ENCODE measurements at regions not wholly inside any gene's neighbourhood (a gene's known extent, or its start where the extent isn't known, plus 50 kb on each side); places are given as distances from the start of the nearest gene placed in this dataset.

DNA sequence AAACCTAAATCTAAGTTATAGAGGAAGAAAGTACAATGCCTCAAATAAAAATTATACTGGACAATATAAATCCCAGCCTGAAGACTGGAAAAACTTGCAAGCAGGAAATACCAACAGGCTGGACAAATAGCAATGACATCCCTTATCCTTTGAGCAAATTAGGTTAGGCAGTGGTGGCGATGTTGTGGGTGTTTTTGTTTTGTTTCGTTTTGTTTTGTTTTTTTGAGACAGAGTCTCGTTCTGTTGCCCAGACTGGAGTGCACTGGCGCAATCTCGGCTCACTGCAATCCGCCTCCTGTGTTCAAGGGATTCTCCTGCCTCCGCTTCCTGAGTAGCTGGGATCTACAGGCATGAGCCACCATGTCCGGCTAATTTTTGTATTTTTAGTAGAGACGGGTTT, 57.3 kb upstream of the TES start:
- peaks cover 0 to 3% of the 10 kb centered on the region in 2 donors for H3K4me1 ChIP-seq (ENCODE audit: control insufficient read depth in 2 of 2, insufficient read depth in 2 of 2, low read length in 2 of 2)
- no peaks in the 10 kb centered on the region for H3K27me3 ChIP-seq (ENCODE audit: control insufficient read depth in 2 of 2, insufficient read depth in 1 of 2, low read length in 1 of 2)
- WGBS, result 97% methylated on average over 9 of the region's 9 CpGs
- H3K9me3 ChIP-seq (ENCODE audit: control insufficient read depth in 2 of 2, insufficient read depth in 1 of 2, low read length in 1 of 2), result no peaks in the 10 kb centered on the region
- H3K4me3 ChIP-seq (ENCODE audit: low read length in 2 of 2), result no peak overlapping the region
- no peak overlapping the region for H3K27ac ChIP-seq (ENCODE audit: low read depth in 1 of 2, low read length in 1 of 2)
- H3K36me3 ChIP-seq (ENCODE audit: control insufficient read depth in 2 of 2, insufficient read depth in 2 of 2, low read length in 1 of 2), result no peaks in the 10 kb centered on the region
- DNase-seq (ENCODE audit: low read depth in 6 of 9, low spot score in 9 of 9), result no peak

DNA sequence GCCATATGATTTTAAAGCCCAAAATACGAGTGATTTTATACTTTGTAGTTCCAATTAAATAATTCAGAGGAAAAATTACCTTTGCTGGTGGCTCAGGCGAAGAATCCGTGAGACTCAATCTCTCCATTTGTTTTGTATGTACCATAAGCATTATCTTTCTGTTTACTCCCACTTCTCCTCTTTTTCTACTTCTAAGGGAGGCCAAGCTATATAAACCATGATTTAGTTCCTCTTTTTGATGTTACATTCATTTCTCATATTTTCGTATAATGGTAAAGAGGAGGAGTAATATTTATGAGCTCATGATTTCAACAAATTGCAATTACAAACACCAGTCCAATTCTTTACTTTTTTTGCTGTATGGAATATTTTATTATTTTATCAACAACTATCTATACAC, 50.6 kb upstream of the TES start:
- no peaks in the 10 kb centered on the region for H3K4me1 ChIP-seq (ENCODE audit: control insufficient read depth in 2 of 2, insufficient read depth in 2 of 2, low read length in 2 of 2)
- no peaks in the 10 kb centered on the region for H3K27me3 ChIP-seq (ENCODE audit: control insufficient read depth in 2 of 2, insufficient read depth in 1 of 2, low read length in 1 of 2)
- 82% methylated on average over 4 of the region's 4 CpGs for WGBS
- no peaks in the 10 kb centered on the region for H3K36me3 ChIP-seq (ENCODE audit: control insufficient read depth in 2 of 2, insufficient read depth in 2 of 2, low read length in 1 of 2)
- no peak for DNase-seq (ENCODE audit: low read depth in 6 of 9, low spot score in 9 of 9)
- no peak overlapping the region for H3K4me3 ChIP-seq (ENCODE audit: low read length in 2 of 2)
- H3K27ac ChIP-seq (ENCODE audit: low read depth in 1 of 2, low read length in 1 of 2), result no peak overlapping the region
- no peaks in the 10 kb centered on the region for H3K9me3 ChIP-seq (ENCODE audit: control insufficient read depth in 2 of 2, insufficient read depth in 1 of 2, low read length in 1 of 2)

Data from thymus (tissue), 11 donors.